NCI-H2227 (cell line): ENCODE measurements at regions not wholly inside any gene's neighbourhood (a gene's known extent, or its start where the extent isn't known, plus 50 kb on each side); places are given as distances from the start of the nearest gene placed in this dataset.

Experiments used
- DNase-seq: peaks from one replicate; lab custom pipeline; 2025; ENCODE audit not compliant: unreplicated experiment; lab: John Stamatoyannopoulos, UW

DNA sequence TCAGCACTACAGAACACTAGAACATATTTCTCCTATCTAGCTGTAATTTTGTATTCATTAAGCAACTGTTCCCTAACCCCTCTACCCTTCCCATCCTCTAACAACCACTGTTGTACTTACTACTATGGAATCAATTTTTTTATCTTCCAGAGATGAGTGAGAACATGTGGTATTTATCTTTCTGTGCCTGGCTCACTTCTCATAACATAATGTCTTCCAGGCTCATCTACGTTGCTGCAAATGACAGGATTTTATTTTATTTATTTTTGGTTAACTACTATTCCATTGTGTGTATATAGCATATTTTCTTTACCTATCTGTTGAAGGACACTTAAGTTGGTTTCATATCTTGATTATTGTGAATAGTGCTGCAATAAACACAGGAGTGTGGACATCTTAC is 200.9 kb upstream of the CHRM2 start:
- no peak for DNase-seq

DNA sequence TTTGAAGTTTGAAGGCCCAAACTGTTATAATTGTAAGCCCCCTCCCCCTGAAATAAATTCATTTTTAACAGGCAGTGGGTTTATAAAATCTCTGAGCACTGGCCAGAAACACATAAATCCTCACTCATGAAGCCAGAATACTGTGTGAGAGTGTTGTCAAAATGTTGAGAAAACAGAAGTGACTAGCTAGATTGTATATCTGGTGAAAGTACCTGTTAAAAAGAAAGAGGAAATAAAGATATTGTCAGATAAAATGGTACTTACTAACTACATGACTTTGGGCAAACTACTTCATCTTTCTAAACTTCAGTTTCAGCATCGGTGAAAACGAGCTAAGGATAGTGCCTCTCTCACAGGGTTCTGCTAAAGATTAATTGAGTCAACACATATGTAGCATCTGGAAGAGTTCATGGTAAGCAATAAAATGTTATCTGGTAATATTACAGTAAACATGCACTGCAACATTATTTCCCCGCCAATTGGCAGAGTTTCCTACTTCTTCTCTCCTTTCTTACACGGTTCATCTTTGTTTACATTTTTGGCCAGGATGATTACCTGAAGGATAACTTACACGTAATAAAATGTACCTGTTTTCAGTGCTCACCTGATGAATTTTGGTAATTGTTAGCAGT is 202.5 kb upstream of the CHRM2 start:
- DNase-seq, result no peak

DNA sequence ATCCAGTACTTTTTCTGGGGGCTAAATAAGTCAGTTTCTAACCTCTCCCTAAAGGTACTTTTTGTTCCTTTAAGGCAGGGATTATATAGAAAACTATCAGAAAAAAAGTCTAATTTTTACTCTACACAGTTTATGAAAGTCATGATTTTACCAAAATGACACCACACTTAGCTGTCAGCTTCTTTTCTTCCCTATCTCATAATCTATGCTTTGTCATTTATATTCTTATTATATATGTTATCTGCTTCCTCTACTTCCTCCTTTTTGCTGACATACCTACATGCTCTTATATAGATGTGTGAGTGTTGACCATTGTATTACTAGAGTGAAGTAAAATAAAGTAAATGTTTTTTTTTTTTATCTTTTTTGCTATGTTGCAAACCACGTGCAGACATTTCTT is 203.9 kb upstream of the CHRM2 start:
- DNase-seq, result no peak

DNA sequence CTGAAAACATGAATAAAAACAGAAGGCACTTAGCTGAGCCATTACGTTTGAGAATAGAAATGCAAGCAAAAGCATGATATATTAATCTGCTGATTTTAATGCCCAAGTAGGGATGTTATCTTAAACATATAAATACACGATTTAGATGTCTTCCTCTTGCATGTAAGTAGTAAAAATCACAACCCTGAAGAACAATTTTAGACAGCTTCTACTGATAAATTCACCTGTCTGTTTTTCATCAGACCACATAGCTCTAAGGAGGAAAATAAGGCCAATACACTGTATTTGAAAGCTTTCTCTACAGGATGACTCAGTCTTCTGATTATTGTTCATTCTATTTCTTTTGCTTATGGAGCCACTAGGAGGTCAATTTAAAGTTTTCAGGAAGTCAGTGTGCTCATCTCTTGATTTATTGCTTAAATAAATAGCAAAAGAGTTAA is 210.9 kb upstream of the CHRM2 start:
- DNase-seq, result no peak

DNA sequence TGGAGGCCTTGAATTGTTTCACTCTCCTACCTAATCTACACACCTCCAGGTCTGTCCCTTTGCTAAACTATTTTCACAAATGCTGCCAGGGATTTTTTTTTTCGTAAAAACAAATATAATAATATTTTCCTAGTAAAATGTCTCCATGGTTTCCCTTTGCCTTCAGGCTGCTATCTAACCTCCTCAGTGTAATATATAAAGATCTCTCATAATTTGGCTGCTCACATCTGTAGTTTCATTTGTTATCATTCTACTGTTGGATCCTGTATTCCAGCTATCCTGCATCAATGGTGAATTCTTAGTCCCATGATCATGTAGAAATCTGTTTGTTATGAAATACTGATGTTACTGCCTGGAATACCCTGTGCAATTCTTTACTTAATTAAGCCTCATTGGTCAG is 211.9 kb upstream of the CHRM2 start:
- DNase-seq, result no peak

DNA sequence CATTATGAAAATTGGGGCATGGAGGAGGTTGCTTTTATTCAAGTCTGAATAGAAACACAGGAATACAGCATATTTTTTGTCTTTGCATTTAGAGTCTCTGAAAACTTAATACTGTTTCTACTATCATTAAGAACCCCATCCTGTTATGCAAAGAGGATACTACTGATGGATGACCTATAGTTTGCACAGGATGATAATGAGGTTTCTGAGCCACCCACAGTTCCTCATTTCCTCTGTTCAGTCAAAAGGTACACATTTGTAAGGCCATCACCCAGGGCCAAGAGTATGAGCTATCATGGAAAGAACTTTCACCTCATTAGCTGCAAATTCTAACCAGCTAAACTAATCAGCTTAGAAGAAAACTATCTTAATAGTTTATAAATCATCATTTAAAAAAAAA is 213.0 kb upstream of the CHRM2 start:
- no peak for DNase-seq

DNA sequence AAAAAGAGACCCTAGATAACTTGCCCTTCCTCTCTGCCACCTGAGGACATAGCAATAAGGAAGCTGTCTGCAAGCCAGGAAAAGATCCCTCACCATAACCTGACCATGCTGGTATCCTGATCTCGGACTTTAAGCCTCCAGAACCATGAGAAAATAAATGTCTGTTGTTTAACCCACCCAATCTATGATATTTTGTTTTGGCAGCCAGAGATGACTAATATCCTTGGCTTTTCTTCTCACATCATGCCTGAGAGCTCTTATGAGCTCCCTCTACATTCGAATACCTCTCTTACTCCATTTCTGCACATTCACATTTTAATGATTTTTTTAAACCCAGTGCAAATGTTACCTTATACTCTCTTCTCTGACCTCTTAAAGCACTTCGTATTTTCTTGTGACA is 214.0 kb upstream of the CHRM2 start:
- no peak for DNase-seq

DNA sequence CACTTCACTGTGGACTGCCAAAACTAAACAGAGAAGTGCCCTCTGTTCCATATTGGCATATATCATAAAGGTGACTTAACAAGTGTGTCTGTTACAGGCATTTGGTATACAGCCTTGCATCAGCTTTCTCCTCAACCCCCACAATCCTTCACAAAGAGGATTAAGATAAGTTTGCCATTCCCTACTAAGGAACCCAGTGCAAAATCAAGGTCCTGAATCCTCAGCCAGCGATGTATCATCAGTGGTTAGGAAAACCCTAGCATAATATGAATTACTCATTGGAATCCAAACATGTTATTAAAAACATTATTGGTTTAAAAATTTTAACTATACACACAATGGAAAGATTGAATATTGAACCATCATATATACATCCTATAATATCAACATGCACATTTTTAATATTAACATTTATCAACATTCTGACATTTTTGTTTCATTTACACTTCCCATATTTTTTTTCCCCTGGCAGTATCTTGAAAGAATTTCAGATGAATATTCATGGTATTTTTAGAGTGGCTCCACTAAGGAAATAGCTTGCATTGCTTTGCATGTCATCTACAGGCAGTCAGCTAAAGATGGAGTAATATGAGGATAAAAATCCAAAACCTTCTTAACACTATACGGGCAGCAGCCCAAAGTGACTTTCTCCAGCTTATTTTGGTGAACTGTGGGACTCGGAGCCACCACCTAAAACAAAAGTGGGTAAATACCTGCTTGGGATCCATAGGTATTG is 215.6 kb upstream of the CHRM2 start:
- DNase-seq, result no peak

DNA sequence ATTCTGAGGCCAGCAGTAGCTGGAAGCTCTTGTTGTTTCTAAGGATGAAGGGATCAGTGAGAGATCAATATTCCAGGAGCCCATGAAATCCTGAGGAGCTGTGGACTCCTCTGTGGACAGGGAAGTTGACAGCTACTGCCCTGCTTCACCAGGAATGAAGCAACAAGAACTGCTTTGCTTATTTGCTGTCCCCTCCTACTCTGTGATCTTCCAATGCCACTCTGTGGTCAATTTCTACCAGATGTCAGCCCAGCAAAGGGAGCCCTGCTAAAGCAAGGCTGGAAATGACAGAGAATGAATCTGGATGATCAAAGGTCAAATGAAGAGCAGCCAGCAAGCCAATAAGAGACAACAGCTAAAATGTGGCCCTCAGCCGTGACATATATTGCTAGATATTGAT is 227.5 kb upstream of the CHRM2 start:
- no peak for DNase-seq

DNA sequence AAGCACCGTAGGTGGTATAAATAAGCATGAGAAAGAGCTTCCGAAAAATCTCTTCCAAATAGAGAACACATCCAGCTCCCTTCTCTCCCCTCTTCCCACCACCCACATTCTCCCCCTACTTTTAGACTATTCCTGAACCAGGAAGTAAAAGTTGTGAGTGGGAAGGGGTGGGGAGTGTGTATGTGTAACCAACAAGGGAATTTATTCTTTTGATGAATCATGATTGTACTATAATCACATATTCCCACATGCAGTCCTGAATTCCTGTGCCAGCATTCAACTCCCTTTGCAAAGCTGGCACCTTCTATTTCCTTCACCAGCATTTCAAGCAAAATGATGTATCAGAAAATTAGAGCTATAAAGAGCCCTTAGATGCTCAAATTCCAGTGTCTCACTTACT is 230.6 kb upstream of the CHRM2 start:
- no peak for DNase-seq

DNA sequence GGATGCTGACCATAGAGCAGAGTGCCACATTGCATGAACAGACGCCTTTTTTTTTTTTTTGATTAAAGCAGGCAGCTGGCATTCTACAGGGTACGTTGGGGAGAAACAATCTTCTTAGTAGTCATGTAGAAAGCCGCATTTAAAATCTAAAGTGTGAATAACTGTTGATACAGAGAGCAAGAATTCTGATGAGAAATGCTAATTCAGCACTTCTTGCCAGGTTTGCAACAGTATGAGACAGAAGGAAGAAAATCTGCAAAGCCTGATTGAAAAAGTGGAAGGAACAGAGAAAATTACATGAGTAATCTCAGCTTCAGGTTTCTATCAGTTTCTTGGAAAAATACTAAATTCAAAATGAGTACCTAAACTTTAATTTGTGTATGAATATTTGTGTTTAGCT is 232.7 kb upstream of the CHRM2 start:
- no peak for DNase-seq

DNA sequence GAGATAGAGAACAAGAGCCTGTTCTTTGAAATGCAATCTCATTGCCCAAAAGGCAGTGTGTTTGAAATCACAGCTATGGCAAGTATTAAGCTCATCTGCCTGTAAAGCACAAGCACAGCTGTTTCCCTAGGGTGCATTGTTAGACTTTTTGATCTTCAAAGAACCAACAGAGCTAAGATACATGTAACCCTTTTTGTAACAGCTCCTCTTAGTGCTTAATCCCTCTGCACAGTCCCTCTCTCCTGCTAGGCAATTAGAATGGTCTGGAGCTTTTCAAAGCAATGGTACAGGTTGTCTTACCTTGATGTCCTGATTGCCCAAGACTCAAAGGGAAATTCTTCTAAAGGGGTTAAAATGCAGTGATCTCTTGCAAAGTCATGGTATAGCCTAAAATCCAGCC is 249.6 kb upstream of the CHRM2 start:
- DNase-seq, result no peak

DNA sequence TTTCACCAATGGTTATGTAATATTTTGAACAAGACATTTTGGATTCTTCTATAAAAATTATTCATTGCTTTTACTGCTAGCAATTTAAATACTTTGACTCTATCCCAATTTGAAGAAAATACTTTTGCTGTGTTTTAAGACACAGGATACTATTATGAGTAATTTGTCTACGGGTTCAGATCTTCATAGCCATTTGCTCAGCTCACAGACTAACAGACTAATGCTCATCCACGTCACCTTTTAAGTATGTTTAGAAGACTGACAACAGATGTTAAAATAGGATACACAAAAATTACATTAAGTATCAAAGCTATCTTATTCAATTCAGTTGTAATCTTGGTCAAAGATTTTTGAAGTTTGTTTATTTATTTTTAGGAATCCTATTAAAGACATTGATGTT is 251.3 kb upstream of the CHRM2 start:
- no peak for DNase-seq

DNA sequence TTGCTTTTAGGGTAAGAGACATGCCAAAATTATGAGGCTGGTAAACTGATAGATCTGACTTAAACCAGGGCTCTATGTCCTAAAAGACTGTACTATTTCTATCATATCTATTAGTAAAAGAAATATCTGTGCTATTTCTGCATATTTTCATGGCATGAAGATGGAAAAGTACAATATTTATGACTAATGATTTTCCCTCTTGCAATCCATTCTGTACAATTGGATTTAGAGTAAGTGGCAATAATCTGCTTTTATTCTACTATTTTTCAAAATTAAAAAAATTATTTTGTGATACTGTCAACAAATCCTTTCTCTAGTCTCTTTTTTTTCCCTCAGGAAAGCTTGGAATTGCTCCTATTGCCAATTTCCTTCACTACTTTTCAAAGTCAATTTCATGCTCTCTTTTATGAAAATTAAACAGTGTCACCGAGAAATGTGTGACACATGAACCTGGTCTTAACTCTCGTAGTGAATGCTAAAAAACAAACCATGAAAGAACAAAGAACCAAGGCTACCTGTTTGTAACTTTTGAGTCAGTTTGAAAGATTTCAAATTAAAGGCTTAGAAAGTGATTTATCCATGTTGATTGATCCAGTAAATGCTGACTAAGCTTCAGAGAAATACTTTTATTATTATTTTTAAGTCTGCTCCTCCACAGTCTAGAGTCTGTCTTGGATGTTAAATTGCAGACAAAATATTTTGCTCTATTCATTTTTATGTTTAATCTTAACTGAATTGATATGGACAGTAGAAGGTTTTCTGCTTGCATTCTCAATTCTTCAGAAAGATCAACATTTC is 262.7 kb upstream of the CHRM2 start:
- no peak for DNase-seq

DNA sequence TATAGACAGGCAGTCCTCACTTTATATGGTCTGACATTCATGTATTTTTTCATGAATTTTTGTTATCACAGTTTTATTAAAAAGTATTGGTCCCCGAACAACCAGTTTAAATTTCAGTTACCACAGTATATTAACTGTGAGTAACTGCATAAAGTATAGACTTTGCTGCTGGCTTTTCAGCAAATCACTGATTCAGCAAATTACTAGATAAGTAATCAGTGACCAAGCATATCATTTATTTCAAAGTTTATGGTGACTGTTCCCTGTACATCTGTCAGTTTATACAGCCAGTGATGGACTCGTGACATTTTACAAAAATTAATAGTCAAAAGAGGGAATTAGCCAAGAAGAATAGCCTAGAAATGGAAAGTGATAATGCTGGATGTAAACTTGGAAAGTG is 266.7 kb upstream of the CHRM2 start:
- DNase-seq, result no peak

DNA sequence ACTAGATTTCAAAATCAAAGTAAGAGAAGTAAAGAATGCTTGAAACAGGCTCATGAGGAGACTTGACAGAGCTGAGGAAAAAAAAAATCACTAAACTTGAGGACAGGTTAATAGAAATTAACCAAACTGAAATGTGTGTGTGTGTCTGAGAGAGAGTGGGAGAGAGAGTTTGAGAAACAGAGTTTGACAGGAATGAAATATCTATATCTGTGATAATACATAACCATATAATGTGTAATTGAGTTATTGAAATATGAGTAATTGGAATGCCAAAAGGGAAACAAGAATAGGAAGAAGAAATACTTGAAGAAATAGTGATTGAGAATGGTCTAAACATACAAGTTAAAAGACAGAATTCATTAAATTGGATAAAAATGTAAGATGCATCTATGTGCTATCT is 268.0 kb upstream of the CHRM2 start:
- DNase-seq, result no peak

DNA sequence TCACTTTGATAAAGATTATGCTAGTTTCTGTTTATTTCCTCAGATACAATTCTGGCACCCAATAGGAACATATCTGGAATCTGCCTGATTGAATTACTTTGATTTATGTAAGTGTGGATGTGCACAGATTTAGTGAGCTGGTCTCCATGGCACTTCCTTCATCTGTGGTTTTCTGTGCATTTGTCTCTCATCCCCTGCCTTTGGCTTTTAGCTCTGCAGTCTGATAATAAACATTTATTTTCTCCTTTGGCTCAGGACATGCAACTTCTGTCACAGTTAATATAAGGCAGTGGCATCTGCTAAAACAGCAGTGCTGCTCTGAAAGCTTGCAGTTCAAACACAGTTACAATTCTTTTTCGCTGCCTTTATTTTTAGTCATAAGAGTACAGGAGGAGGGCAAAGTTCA is 273.7 kb upstream of the CHRM2 start:
- DNase-seq, result no peak

DNA sequence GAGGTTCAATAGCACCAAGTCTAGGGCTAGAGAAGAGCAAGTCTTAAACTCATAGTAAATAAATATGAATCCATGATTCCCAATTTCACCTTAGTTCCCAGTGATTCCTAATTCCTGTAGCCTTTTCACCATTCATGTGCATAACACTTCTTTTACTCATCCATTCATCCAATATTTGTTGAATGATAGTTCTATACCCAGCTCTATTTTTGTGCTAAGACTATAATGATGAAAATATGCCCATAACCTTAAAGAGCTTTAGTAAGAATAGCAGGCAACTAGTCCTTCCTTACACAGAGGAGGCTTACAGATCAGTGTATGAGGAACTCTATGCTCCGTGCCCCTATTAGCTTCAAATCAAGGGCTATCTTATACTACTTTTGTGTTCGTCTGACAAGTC is 280.2 kb upstream of the CHRM2 start:
- no peak for DNase-seq

DNA sequence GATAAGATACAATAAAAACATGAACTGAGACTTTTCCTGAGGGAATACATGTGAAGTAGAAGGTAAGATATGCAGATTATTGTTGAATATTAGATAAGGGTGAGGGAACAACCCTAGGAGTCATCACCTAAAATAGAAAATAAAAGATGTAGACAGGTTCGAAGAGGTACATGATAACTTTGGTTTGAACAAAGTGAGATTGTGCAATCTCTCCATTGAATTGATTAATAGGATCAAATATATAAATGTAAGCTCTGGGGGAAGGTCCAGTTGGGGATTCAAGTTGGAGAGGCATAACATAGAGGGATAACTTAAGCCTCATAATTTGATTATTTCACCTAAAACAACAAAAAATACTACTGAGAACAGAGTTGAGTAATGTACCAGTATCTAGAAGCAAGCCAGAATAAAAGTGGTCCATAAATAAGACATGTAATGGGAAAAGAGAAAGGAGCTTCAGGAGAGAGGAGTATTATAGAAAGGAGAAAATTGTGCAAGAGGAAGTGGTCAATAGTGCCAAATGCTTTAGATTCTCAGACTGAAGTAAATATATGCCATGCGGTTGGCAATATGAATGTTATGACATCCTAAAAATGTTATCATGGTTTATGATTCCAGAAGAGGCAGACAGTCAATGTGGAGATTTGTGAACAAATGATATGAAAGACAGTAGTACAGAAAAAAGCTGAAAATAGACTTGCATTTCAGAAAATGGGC is 282.3 kb upstream of the CHRM2 start:
- DNase-seq, result no peak

DNA sequence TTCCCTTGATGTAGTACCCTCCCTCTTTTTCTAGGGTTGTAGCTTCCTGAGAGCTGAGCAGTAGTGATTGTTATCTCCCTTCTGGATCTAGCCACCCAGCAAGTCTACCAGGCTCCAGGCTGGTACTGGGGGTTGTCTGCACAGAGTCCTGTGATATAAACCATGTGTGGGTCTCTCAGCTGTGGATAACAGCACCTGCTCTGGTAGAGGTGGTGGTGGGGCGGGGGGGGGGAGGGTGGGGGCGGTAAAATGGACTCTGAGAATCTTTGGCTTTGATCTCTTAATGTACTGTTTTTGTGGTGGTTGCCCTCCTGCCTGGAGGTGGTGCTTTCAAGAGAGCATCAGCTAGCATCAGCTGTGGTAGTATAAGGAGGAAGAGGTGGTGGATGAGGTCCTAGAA is 302.0 kb upstream of the CHRM2 start:
- DNase-seq, result no peak

DNA sequence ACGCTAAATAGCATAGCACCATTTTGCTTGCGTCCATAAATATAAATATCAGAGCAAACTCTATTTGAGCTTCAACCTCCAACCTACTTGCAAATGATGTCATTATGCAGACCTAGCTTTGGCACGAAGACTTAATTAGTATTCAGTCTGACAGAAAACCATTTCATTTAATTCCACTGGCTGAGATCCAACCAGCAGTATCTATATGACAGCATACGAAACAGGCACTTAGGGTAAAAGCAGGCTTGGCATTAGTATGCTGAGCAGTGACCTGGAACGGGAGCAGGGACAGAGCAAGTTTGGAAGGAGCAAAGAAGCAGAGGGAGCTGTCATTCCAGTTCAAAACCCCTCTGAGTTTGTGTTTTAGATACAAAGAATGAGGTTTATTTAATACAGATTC is 312.5 kb upstream of the CHRM2 start:
- DNase-seq, result no peak

DNA sequence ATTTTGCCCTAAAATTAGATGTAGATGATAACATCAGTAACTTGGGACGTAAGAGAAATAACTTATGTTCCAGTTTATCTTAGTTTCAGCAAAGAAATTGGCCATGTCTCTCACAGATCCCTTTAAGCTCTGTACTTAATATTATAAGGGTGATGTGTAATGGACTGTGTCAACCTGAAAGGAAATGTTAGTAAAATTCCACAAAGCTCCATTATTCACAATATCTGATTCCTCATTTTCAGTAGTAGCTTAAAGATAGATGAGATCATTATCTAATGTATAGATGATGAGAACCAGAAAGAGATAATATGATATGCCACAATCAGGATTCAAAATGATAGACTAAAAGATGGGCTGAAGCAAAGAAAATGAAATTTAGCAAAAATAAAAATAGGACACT is 316.8 kb upstream of the CHRM2 start:
- DNase-seq, result no peak
